NCI-H510A treated with DMSO at 0.1 percent for 48 hours (cell line): ENCODE measurements at regions not wholly inside any gene's neighbourhood (a gene's known extent, or its start where the extent isn't known, plus 50 kb on each side); places are given as distances from the start of the nearest gene placed in this dataset.
"Not testable (repeated sequence)": the region's sequence is repeated elsewhere in the genome, so short reads cannot be mapped to it uniquely, and the experiment has no call there.

Experiments
- DNase-seq: peaks from one replicate; lab custom pipeline; 2025; lab: John Stamatoyannopoulos, UW

- DNase-seq: no peak
These were observed 214.5 kb upstream of the IGFBP3 start for GRCh38 chr7:46135557-46135956.

GRCh38 chr7:46134795-46135194, 213.7 kb upstream of the IGFBP3 start:
- DNase-seq: no peak

DNA sequence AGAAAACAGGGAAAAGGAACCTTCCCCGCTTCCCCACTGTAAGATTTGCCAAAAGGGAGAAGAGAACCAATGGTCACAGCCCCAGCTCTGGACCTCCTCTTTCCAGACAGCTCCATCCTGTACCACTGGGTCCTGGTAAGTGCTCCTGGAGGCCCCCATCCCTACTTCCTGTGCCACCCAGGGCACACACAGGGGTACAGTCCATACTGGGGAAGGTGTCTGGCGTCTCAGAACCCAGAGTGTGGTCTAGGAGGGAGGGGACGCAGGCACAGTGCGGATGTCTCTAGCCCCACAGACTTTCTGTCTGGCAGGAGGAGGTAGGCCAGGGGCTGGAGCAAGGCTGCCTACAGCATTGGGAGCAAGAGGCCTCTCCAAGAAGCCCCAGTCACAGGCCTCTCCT, 213.3 kb upstream of the IGFBP3 start:
- no peak for DNase-seq

- no peak for DNase-seq
These were observed 212.7 kb upstream of the IGFBP3 start for GRCh38 chr7:46133751-46134150.

DNA sequence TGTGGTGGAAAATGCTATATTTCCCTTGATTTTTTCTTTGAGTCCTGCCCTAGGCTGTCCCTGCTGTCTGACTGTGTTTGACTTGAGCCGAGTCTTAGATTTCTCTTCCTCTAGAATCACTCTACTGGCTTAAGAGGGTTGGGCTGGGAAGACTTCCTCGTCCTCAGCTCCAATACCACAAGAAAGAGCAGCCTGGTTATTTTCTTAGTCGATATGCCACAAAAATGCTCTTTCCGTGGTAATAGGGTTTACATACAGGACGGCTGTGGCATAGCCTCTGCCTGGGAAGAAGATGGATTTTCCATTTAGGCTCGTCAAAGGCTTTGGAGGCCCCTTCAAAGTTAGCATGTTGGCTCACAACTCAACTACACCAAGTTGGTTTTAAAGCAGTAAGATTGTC, 212.0 kb upstream of the IGFBP3 start:
- DNase-seq: no peak

- DNase-seq: no peak
These were observed 211.1 kb upstream of the IGFBP3 start for GRCh38 chr7:46131916-46132795.

GRCh38 chr7:46129831-46130230, 208.8 kb upstream of the IGFBP3 start:
- DNase-seq: no peak

DNA sequence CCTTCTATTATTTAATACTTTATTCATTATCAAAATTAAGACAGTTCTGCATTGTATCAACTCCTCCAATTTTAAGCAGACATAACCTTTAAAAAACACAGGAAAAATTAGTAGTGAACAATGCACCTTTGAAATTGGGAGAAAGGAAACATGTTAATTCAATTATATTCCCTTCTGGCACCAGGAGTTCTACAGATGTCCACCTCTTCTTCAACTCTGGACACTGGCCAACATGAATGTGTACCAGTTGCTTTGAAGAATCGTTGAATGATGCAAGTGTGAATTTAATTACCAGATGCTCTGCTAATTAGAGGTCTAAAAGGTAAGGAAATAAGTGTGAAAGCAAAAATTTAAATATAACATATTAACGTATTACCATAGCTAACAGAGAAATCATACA, 206.7 kb upstream of the IGFBP3 start:
- DNase-seq: no peak

DNA sequence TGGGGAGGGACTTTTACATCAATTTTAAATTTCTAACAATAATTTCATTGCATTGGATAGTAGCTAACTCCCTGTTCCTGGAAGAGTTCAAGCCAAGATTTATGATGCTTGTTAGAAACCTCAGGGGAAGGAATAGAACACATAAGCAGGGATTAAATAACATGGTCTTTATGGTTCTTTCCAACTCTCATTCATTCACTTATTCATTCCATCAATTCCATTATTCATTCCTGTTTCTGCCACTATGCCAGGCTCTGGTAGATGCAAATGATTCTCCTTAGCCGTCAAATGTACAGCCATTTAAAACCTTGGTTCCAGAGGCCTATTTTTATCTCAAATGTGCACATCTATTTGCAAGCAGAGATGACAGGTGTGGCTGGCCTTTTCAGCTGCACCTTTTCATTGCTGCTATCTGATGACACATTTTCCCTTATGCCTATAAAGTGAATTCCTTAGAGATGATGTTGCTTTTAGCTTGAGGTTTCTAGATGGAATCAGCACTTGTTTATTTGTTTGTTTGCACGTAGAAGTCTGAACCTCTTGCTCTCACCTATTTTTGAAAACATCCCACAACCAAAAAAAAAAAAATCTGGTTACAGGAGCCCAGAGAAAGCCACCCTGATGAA, 205.7 kb upstream of the IGFBP3 start:
- DNase-seq: no peak

GRCh38 chr7:46123756-46124343, 202.8 kb upstream of the IGFBP3 start:
- DNase-seq: no peak

- no peak for DNase-seq
These were observed 194.3 kb upstream of the IGFBP3 start for GRCh38 chr7:46115410-46115809.

DNA sequence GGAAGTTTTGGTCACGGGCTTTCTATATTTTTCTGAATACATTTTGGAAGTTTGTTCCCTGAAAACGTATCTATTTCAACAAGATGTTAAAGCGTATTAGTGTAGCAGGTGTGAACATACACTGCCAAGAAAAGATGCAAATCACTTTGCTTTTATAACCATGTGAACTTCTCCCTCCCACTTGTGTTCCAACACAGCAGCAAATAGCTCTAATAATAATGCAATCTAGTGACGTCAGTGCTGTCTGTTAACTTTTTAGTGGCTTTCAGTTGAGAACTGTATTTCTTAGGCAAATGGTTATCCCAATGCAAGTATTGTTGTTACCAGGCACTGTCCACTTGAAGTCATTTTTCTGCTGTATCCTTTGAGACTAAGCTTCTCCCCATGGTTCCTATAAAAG, 188.4 kb upstream of the IGFBP3 start:
- no peak for DNase-seq

- DNase-seq: no peak
These were observed 187.2 kb upstream of the IGFBP3 start for GRCh38 chr7:46108272-46108671.

DNA sequence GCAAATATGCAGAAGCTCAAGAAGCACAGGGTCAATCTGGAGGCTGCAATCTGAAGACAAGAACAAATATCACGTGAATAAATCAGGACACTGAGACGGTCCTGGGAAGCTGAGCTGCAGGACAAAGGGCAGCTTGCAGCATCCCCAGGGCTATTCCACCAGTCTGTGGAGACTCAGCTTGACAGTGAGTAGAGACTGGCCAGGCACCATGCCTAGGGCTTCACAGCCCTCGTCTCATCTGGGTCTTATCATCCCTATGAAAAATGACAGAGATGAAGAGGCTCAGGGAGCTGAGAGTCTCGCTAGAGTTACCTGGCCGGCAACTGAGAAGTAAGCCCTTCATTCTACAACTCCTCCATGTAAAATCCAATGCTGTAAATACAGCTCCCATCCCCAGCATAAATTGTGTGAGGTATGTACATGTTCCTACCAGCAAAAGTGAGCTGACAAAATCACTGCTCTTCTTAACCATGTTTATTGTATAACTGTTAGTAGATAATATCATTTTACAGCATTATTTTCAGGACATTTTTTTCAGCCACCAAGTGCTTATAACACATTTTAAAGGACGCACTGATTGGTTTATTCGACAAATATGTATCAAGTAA, 186.6 kb upstream of the IGFBP3 start:
- DNase-seq: no peak

GRCh38 chr7:46100521-46100920, 179.4 kb upstream of the IGFBP3 start:
- no peak for DNase-seq

GRCh38 chr7:46099076-46099475, 178.0 kb upstream of the IGFBP3 start:
- DNase-seq: no peak

DNA sequence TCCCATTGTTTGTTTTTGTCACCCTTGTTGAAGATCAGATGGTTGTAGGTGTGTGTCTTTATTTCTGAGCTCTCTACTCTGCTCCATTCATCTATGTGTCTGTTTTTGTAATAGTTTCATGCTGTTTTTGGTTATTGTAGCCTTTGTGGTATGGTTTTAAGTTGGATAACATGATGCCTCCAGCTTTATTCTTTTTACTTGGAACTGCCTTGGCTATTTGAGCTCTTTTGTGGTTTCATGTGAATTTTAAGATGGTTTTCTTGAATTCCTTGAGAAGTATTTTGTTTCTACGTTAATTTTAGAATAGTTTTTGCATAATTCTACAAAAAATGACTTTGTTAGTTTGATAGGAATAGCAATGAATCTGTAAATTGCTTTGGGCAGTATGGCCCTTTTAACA, 170.0 kb upstream of the IGFBP3 start:
- DNase-seq: no peak

- DNase-seq: no peak
These were observed 168.2 kb upstream of the IGFBP3 start for GRCh38 chr7:46089281-46089680.

- DNase-seq: not testable (repeated sequence)
These were observed 167.4 kb upstream of the IGFBP3 start for GRCh38 chr7:46088486-46088885.

GRCh38 chr7:46080595-46081159, 159.6 kb upstream of the IGFBP3 start:
- DNase-seq: no peak

- DNase-seq: no peak
These were observed 158.3 kb upstream of the IGFBP3 start for GRCh38 chr7:46079421-46079820.

- no peak for DNase-seq
These were observed 155.5 kb upstream of the IGFBP3 start for GRCh38 chr7:46076527-46076926.
